ENCODE measurements at regions not wholly inside any gene's neighbourhood (a gene's known extent, or its start where the extent isn't known, plus 50 kb on each side); places are given as distances from the start of the nearest gene placed in this dataset.

DNA sequence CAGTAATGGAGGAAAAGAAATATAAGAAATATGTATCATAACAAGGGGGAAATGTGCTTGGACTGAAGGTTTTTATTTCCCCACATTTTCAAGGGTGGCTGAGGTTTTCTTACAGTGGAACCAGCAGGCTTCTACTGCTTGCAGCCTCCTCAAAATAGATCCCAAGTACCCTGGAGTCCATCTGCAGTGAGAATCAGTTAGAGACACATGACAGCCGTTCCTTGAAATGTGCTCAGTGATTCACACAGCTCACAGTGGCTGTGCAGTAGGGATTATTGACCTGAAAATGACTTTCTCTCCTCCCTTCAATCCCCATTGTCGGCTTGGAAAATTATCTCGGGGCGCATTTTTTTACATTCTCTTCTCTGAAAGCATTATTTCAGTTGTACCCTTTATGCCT is 832.0 kb downstream of the TLR4 start:
- H3K9me3 ChIP-seq: no peaks in the 10 kb centered on the region
- no peak for DNase-seq
- no peaks in the 10 kb centered on the region for H3K36me3 ChIP-seq
- peaks cover 0 to 14% (median 4%) of the 10 kb centered on the region in 4 donors for H3K4me1 ChIP-seq
- intact Hi-C loops (cut with DNase I): no loop called here
- H3K27ac ChIP-seq: no peak overlapping the region
- TF ChIP-seq EP300 (IDR thresholded peaks at IDR 0.05): no peak
- no peak for TF ChIP-seq POLR2AphosphoS5 (IDR thresholded peaks at IDR 0.05)
- TF ChIP-seq POLR2A (IDR thresholded peaks at IDR 0.05): no peak
- TF ChIP-seq, protein P1, sequence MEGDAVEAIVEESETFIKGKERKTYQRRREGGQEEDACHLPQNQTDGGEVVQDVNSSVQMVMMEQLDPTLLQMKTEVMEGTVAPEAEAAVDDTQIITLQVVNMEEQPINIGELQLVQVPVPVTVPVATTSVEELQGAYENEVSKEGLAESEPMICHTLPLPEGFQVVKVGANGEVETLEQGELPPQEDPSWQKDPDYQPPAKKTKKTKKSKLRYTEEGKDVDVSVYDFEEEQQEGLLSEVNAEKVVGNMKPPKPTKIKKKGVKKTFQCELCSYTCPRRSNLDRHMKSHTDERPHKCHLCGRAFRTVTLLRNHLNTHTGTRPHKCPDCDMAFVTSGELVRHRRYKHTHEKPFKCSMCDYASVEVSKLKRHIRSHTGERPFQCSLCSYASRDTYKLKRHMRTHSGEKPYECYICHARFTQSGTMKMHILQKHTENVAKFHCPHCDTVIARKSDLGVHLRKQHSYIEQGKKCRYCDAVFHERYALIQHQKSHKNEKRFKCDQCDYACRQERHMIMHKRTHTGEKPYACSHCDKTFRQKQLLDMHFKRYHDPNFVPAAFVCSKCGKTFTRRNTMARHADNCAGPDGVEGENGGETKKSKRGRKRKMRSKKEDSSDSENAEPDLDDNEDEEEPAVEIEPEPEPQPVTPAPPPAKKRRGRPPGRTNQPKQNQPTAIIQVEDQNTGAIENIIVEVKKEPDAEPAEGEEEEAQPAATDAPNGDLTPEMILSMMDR (IDR thresholded peaks at IDR 0.05): no peak
- WGBS, 2 donors: 75 to 87% methylated on average over 4 of the region's 4 CpGs
- H3K4me3 ChIP-seq: no peak overlapping the region
- no peaks in the 10 kb centered on the region for H3K27me3 ChIP-seq

DNA sequence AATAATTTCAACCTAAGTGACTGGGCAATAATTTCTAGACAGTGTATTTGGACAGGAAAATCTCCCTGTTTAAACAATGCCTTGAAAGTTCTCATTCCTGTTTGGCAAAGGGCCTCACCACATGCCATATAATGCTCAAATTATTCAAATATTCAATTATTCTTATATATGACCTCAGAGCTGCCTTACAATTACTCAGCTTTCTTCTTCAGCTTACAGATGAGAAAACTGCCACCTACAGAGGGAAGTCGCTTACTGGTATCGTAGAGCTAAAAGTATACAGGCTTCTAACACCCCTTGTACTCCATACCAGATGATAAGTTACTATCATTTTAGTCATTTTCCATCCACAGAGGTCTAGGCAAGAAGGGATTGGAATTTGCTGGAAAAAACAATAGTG is 830.3 kb downstream of the BRINP1 start:
- WGBS, 2 donors: 86 to 89% methylated on average over 2 of the region's 2 CpGs
- Histone ChIP-seq H3K4me3 (no peak overlapping the region), H3K36me3 (no peaks in the 10 kb centered on the region), H3K9me3 (no peaks in the 10 kb centered on the region), H3K27ac (no peak overlapping the region), H3K27me3 (no peaks in the 10 kb centered on the region), H3K4me1 (no peaks in the 10 kb centered on the region)
- DNase-seq: no peak
- intact Hi-C loops (cut with DNase I): no loop called here
- no peak for TF ChIP-seq POLR2A (IDR thresholded peaks at IDR 0.05)
- no peak for TF ChIP-seq EP300 (IDR thresholded peaks at IDR 0.05)
- TF ChIP-seq POLR2AphosphoS5 (IDR thresholded peaks at IDR 0.05): no peak
- TF ChIP-seq, protein P1 (IDR thresholded peaks at IDR 0.05): no peak

DNA sequence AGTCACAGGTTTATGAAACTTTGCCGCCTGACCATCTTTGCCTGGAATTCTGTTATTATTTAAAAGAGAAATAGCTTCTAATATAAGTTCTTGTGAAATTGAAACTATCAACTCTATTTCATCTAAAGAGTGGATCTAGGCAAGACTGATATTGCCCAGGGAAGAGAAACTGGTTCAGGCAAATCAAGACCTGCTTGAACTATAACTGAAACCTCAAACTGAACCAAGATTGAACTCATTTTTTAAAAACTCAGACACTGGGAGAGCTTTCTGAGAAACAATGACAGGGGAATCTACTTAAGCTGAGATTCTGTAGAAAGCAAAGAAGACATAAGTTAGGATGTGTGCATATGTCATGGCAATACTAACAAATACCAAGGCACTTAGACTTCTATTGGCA is 815.8 kb downstream of the BRINP1 start:
- Histone ChIP-seq H3K36me3 (no peaks in the 10 kb centered on the region), H3K4me1 (no peaks in the 10 kb centered on the region), H3K4me3 (no peak overlapping the region), H3K27me3 (no peaks in the 10 kb centered on the region), H3K9me3 (no peaks in the 10 kb centered on the region), H3K27ac (no peak overlapping the region)
- 87 to 92% methylated on average over 1 of the region's 1 CpG for WGBS, 2 donors
- no peak for DNase-seq
- intact Hi-C loops (cut with DNase I): no loop called here
- no peak for TF ChIP-seq EP300 (IDR thresholded peaks at IDR 0.05)
- TF ChIP-seq, protein P1 (IDR thresholded peaks at IDR 0.05): no peak
- TF ChIP-seq POLR2AphosphoS5 (IDR thresholded peaks at IDR 0.05): no peak
- no peak for TF ChIP-seq POLR2A (IDR thresholded peaks at IDR 0.05)

DNA sequence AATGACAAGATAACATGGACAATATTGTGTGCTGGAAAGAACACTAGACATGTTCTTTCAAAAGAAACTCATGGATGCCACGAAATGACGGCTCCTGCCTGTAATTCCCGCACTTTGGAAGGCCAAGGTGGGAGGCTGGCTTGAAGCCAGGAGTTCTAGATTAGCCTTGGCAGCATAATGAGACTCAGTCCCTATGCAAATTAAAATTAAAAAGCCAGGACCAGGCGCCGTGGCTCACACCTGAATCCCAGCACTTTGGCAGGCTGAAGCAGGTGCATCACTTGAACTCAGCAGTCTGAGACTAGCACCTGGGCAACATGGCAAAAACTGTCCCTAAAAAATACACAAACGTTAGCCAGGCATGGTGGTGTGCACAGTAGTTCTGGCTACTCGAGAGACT is 814.2 kb downstream of the BRINP1 start:
- TF ChIP-seq, protein P1 (IDR thresholded peaks at IDR 0.05): no peak
- TF ChIP-seq POLR2A (IDR thresholded peaks at IDR 0.05) (no peak), EP300 (IDR thresholded peaks at IDR 0.05) (no peak), POLR2AphosphoS5 (IDR thresholded peaks at IDR 0.05) (no peak)
- Histone ChIP-seq H3K4me3 (no peak overlapping the region), H3K27ac (no peak overlapping the region), H3K27me3 (no peaks in the 10 kb centered on the region), H3K4me1 (no peaks in the 10 kb centered on the region), H3K36me3 (no peaks in the 10 kb centered on the region), H3K9me3 (no peaks in the 10 kb centered on the region)
- intact Hi-C loops (cut with DNase I): no loop called here
- DNase-seq: no peak
- 73 to 83% methylated on average over 7 of the region's 7 CpGs for WGBS, 2 donors

DNA sequence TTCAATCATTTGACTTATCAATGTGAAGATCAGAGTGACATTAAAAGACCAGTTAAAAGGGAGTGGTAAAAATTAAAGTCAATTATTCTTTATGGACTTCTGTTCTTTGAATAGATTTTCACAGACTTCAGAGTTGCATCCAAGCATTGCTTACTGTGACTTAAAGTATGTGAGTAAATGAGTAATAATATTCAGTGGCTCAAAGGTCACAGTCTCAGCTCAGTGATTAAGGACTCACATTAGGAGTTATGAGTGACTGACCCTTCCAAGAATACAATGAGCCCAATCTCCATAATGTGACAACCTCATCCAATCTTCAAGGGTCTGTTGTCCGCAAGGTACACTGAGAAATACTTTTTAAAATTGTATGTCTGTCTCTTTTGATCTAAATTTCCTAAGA is 811.2 kb downstream of the BRINP1 start:
- DNase-seq: no peak
- no peaks in the 10 kb centered on the region for H3K9me3 ChIP-seq
- no peak overlapping the region for H3K4me3 ChIP-seq
- H3K4me1 ChIP-seq: no peaks in the 10 kb centered on the region
- no peaks in the 10 kb centered on the region for H3K36me3 ChIP-seq
- no peaks in the 10 kb centered on the region for H3K27me3 ChIP-seq
- WGBS, 2 donors: 92 to 95% methylated on average over 1 of the region's 1 CpG
- no peak overlapping the region for H3K27ac ChIP-seq
- TF ChIP-seq POLR2A (IDR thresholded peaks at IDR 0.05): no peak
- TF ChIP-seq, protein P1 (IDR thresholded peaks at IDR 0.05): no peak
- TF ChIP-seq EP300 (IDR thresholded peaks at IDR 0.05): no peak
- TF ChIP-seq POLR2AphosphoS5 (IDR thresholded peaks at IDR 0.05): no peak
- intact Hi-C loops (cut with DNase I): no loop called here
